SK-N-SH (cell line): ENCODE measurements at regions not wholly inside any gene's neighbourhood (a gene's known extent, or its start where the extent isn't known, plus 50 kb on each side); places are given as distances from the start of the nearest gene placed in this dataset.

Experiments used
- CTCF ChIA-PET: fragments of 300-600, 350-600 bp; formaldehyde crosslinking; extraction: SDS; loops from one replicate; lab custom pipeline; 2021; lab: Yijun Ruan, JAX
- POLR2A ChIA-PET: fragments of 350-600 bp; sonication (Branson Sonifier 250); formaldehyde crosslinking; extraction: SDS; loops from one replicate; lab custom pipeline; 2020; ENCODE audit warnings: antibody characterized with exemption, inconsistent platforms; lab: Yijun Ruan, JAX
- DNase-seq: peaks from one replicate; pipeline ENCODE4 v3.0.0; 2012
- H2AFZ ChIP-seq: fragments of 200-600 bp; sonication (generic); 2 replicates; pipeline ENCODE4 v1.8.1; 2016; ENCODE audit warnings: antibody characterized with exemption, mild to moderate bottlenecking, low read depth
- H3F3A ChIP-seq: fragments of 200-600 bp; sonication (generic); replicated peaks from 2 replicates; pipeline ENCODE3; 2016; ENCODE audit warnings: antibody characterized with exemption, mild to moderate bottlenecking; ENCODE audit not compliant: insufficient read depth
- H3K27ac ChIP-seq, 2 experiments: fragments of 200-500 bp in 1 of 2; fragments of 200-600 bp in 1 of 2; sonication (Bioruptor generic) in 1 of 2; sonication (generic), shearing (Covaris generic) in 1 of 2; 2 replicates each; pipeline versions ENCODE4 v1.5.1 to v1.6.1; 2014 to 2016; ENCODE audit warnings: low read depth in 2 of 2, inconsistent platforms in 1 of 2, low read length in 1 of 2, mild to moderate bottlenecking in 1 of 2, mixed read lengths in 1 of 2
- H3K27me3 ChIP-seq: fragments of 200-600 bp; sonication (generic), shearing (Covaris generic); 2 replicates; pipeline ENCODE4 v1.6.1; 2016; ENCODE audit warnings: mixed run types; ENCODE audit not compliant: insufficient read depth
- H3K36me3 ChIP-seq, 2 experiments: fragments of 200-500 bp in 1 of 2; fragments of 200-600 bp in 1 of 2; sonication (Bioruptor generic) in 1 of 2; sonication (generic) in 1 of 2; replicated peaks in 1 of 2; 2 replicates each; pipeline versions ENCODE3 to v1.5.1; 2014 to 2016; ENCODE audit warnings: low read length in 1 of 2, mild to moderate bottlenecking in 1 of 2; ENCODE audit not compliant: insufficient read depth in 2 of 2, control insufficient read depth in 1 of 2
- H3K4me1 ChIP-seq, 2 experiments: fragments of 200-500 bp in 1 of 2; fragments of 200-600 bp in 1 of 2; sonication (Bioruptor generic) in 1 of 2; sonication (generic), shearing (Covaris generic) in 1 of 2; 2 replicates each; pipeline versions ENCODE4 v1.5.1 to v1.6.1; 2014 to 2016; ENCODE audit warnings: low read depth in 1 of 2, low read length in 1 of 2, mixed run types in 1 of 2; ENCODE audit not compliant: insufficient read depth in 2 of 2, control insufficient read depth in 1 of 2
- H3K4me2 ChIP-seq: fragments of 200-600 bp; sonication (generic), shearing (Covaris generic); 2 replicates; pipeline ENCODE4 v1.6.1; 2017; ENCODE audit warnings: mixed run types
- H3K4me3 ChIP-seq, 2 experiments: fragments of 200-500 bp in 1 of 2; fragments of 200-600 bp in 1 of 2; sonication (Bioruptor generic) in 1 of 2; sonication (generic), shearing (Covaris generic) in 1 of 2; 2 replicates each; pipeline versions ENCODE4 v1.5.1 to v1.8.1; 2014 to 2016; ENCODE audit warnings: low read depth in 2 of 2, inconsistent platforms in 1 of 2, low read length in 1 of 2, mild to moderate bottlenecking in 1 of 2, mixed read lengths in 1 of 2, moderate library complexity in 1 of 2
- H3K79me2 ChIP-seq: fragments of 200-600 bp; sonication (generic); 2 replicates; pipeline ENCODE4 v1.8.1; 2017; ENCODE audit warnings: mild to moderate bottlenecking; ENCODE audit not compliant: insufficient read depth
- H3K9ac ChIP-seq: fragments of 200-600 bp; sonication (generic); 2 replicates; pipeline ENCODE4 v1.6.1; 2017; ENCODE audit warnings: mixed run types
- H3K9me2 ChIP-seq: fragments of 200-600 bp; sonication (generic); 2 replicates; pipeline ENCODE4 v1.6.1; 2017; ENCODE audit warnings: mixed run types
- H3K9me3 ChIP-seq: fragments of 200-600 bp; sonication (generic); 2 replicates; pipeline ENCODE4 v1.6.1; 2017; ENCODE audit warnings: mixed run types, mild to moderate bottlenecking, moderate library complexity
- H4K20me1 ChIP-seq: fragments of 200-600 bp; sonication (generic); 2 replicates; pipeline ENCODE4 v1.6.1; 2017; ENCODE audit warnings: mild to moderate bottlenecking, mixed run types; ENCODE audit not compliant: insufficient read depth
- EZH2phosphoT487 ChIP-seq: fragments of 200-600 bp; sonication (generic); IDR thresholded peaks from 2 replicates; pipeline ENCODE4 v1.6.1; 2017; ENCODE audit warnings: low read depth, mixed run types, mild to moderate bottlenecking, antibody characterized with exemption, moderate library complexity, borderline replicate concordance
- FOSL2 ChIP-seq: IDR thresholded peaks from 2 replicates; pipeline ENCODE4 v1.4.0; 2012; ENCODE audit warnings: low read depth, mild to moderate bottlenecking, moderate library complexity, borderline replicate concordance
- FOXJ3 ChIP-seq: sonication (generic); formaldehyde crosslinking; IDR thresholded peaks from 2 replicates; pipeline ENCODE4 v1.5.1; 2020; ENCODE audit warnings: mild to moderate bottlenecking, missing genetic modification reagents
- GABPA ChIP-seq: IDR thresholded peaks from 2 replicates; pipeline ENCODE4 v1.4.0; 2012; ENCODE audit warnings: low read depth, mild to moderate bottlenecking
- GATA2 ChIP-seq: sonication (generic); formaldehyde crosslinking; IDR thresholded peaks from 2 replicates; pipeline ENCODE4 v1.5.0; 2020; ENCODE audit warnings: mild to moderate bottlenecking, missing genetic modification reagents
- MXI1 ChIP-seq: IDR thresholded peaks from 2 replicates; pipeline ENCODE4 v1.6.1; 2012; ENCODE audit warnings: mild to moderate bottlenecking, low read depth, low read length, improper control_type of control experiment
- NRF1 ChIP-seq: IDR thresholded peaks from 2 replicates; pipeline ENCODE4 v1.6.1; 2012; ENCODE audit warnings: low read depth, mild to moderate bottlenecking, low read length
- RAD21 ChIP-seq: IDR thresholded peaks from 2 replicates; pipeline ENCODE4 v1.6.1; 2012; ENCODE audit warnings: mild to moderate bottlenecking, low read length
- SMC3 ChIP-seq: IDR thresholded peaks from 2 replicates; pipeline ENCODE4 v1.6.1; 2012; ENCODE audit warnings: low read depth, low read length, improper control_type of control experiment
- TEAD4 ChIP-seq: IDR thresholded peaks from 2 replicates; pipeline ENCODE4 v1.4.0; 2012; ENCODE audit warnings: mild to moderate bottlenecking, borderline replicate concordance; ENCODE audit not compliant: insufficient read depth
- WGBS: methylation state at CpG from one replicate; pipeline ENCODE4 v1.1.6; 2017; ENCODE audit warnings: low lambda C conversion rate; 5-methylcytosine and 5-hydroxymethylcytosine counted together
- TF ChIP-seq, protein P1 (sequence below): IDR thresholded peaks from 2 replicates; pipeline ENCODE4; 2012
- TF ChIP-seq, protein P2 (sequence below): IDR thresholded peaks from 2 replicates; pipeline ENCODE4 v1.4.0; 2012; ENCODE audit warnings: low read depth

DNA sequence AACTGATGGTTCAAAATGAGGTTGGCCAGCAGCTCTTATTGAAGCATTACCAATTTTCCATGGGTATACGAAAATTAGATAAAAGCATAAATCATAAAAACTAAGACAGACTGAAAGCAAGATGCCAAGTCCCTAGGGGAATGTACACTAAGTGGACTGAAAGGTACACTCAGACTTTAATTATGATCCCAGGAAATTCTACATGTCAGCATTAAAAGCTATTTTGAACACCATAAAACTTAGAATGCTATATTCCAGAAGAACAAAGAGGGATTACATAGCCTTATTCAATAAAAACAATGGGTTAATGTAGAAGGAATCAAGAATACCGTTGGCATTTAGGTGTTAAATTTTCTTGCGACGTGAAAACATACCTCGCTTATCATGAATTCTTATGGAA lies 558.5 kb downstream of the LRRIQ3 start:
- Histone ChIP-seq H3K9me3 (no peaks in the 10 kb centered on the region), H2AFZ (no peak overlapping the region), H3F3A (no peaks in the 10 kb centered on the region), H3K27ac (no peak overlapping the region), H3K9me2 (no peaks in the 10 kb centered on the region), H3K4me2 (no peak overlapping the region), H3K4me3 (no peak overlapping the region), H3K4me1 (no peaks in the 10 kb centered on the region), H3K36me3 (no peaks in the 10 kb centered on the region), H3K79me2 (no peaks in the 10 kb centered on the region), H3K9ac (no peak overlapping the region)
- WGBS = 45% methylated on average over 5 of the region's 5 CpGs
- no peak for TF ChIP-seq NRF1
- TF ChIP-seq FOXJ3 (CRISPR knock-in tag) = no peak
- TF ChIP-seq, all 33 proteins: peak for 0
- DNase-seq = no peak
- H3K27me3 ChIP-seq = no peaks in the 10 kb centered on the region
- CTCF ChIA-PET = interaction anchor here (1.0 kb wide), 1 partner anchor 9 kb away, joined by 3 read pairs; no protein-coding TSS in a partner anchor
- H4K20me1 ChIP-seq = no peaks in the 10 kb centered on the region
- POLR2A ChIA-PET = no interaction called here

DNA sequence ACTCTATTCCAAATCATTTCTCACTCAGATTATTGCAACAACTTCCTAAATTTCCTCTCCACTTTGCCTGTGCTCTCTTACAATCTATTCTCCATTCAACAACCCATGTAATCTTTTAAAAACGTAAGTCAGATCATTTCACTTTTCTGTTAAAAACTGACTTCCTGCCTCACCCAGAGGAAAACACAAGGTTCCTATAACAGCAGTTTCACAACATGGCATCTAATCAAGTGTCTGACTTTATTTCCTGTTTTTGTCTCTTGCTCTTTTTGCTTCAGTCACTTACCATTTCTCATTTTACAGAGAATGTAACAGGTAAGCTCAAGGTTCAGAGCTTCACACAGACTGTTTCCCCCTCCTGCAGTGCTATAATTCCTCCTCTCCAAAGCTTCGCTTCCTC lies 560.7 kb downstream of the LRRIQ3 start:
- POLR2A ChIA-PET = no interaction called here
- Histone ChIP-seq H3F3A (no peaks in the 10 kb centered on the region), H3K4me3 (no peak overlapping the region), H3K9me2 (no peaks in the 10 kb centered on the region), H3K79me2 (no peaks in the 10 kb centered on the region), H3K4me2 (no peak overlapping the region), H3K4me1 (no peaks in the 10 kb centered on the region)
- no peak for TF ChIP-seq FOXJ3 (CRISPR knock-in tag)
- TF ChIP-seq RAD21 = no peak
- no peak for TF ChIP-seq GABPA
- TF ChIP-seq, protein P1, sequence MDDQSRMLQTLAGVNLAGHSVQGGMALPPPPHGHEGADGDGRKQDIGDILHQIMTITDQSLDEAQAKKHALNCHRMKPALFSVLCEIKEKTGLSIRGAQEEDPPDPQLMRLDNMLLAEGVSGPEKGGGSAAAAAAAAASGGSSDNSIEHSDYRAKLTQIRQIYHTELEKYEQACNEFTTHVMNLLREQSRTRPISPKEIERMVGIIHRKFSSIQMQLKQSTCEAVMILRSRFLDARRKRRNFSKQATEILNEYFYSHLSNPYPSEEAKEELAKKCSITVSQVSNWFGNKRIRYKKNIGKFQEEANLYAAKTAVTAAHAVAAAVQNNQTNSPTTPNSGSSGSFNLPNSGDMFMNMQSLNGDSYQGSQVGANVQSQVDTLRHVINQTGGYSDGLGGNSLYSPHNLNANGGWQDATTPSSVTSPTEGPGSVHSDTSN = no peak
- TF ChIP-seq GATA2 (CRISPR knock-in tag) = no peak
- no peak for TF ChIP-seq MXI1
- no peak for TF ChIP-seq EZH2phosphoT487
- TF ChIP-seq, protein P2, sequence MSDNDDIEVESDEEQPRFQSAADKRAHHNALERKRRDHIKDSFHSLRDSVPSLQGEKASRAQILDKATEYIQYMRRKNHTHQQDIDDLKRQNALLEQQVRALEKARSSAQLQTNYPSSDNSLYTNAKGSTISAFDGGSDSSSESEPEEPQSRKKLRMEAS = no peak
- no peak for TF ChIP-seq FOSL2
- no peak for TF ChIP-seq TEAD4
- TF ChIP-seq, all 33 proteins: peak for 0
- Histone ChIP-seq H4K20me1 (no peaks in the 10 kb centered on the region), H3K27ac (no peak overlapping the region), H3K9me3 (no peaks in the 10 kb centered on the region), H2AFZ (no peak overlapping the region), H3K9ac (no peak overlapping the region), H3K27me3 (no peaks in the 10 kb centered on the region), H3K36me3 (no peaks in the 10 kb centered on the region)
- no peak for DNase-seq
- CTCF ChIA-PET = interaction anchor here (0.6 kb wide), 1 partner anchor 353 kb away, joined by 3 read pairs; no protein-coding TSS in a partner anchor
- WGBS = 24% methylated on average over 2 of the region's 2 CpGs

DNA sequence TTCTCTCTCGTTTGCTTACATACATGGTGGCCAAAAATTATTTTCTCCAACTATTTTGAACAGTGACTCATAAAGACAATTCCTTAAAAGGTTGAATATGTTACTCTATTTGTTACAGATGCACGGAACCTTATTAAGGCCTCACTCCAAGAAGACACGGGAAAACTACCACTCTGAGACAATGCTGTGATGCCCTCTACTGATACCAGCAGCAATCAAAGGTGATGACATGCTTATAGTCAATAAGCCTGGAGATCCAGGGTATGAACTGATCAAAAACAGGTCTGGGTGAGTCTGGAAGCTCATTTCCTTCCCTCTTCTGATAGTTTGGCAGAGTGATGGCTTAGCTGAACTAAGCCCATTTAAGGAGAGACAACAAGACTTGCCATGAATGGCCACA lies 563.0 kb downstream of the LRRIQ3 start:
- TF ChIP-seq RAD21 = peak; percentile 37; the same call in 1 of the 2 replicates
- TF ChIP-seq SMC3 = no peak
- 27% methylated on average over 3 of the region's 3 CpGs for WGBS
- Histone ChIP-seq H3K9me3 (no peaks in the 10 kb centered on the region), H3K27me3 (no peaks in the 10 kb centered on the region), H3K4me1 (no peaks in the 10 kb centered on the region), H3K79me2 (no peaks in the 10 kb centered on the region), H2AFZ (no peak overlapping the region), H3K9ac (no peak overlapping the region), H3K4me2 (no peak overlapping the region), H3K36me3 (no peaks in the 10 kb centered on the region), H3K4me3 (no peak overlapping the region), H3F3A (no peaks in the 10 kb centered on the region), H3K27ac (no peak overlapping the region), H3K9me2 (no peaks in the 10 kb centered on the region), H4K20me1 (no peaks in the 10 kb centered on the region)
- no peak for DNase-seq
- ChIA-PET POLR2A (no interaction called here), CTCF (no interaction called here)
